ENCODE measurements at regions not wholly inside any gene's neighbourhood (a gene's known extent, or its start where the extent isn't known, plus 50 kb on each side); places are given as distances from the start of the nearest gene placed in this dataset.

DNA sequence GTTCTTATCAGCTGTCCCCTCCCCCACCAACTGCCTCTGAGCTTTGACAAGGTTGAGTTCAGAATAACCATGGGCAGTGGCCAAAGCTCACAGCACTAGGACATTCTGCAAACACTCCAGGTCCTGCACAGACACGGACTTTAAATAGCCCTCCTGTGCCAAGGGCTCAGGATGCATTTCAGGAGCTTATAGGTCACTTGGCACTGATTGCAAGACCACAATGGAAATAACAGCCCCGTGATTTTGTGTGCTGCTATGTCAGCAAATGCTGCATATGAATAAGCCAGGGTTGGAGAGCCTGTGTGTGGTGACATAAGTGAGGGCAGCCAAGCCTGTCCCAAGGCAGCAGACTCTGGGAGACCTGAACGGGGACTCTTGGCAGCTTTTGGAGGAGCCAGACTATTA is 150.7 kb downstream of the DMRT2 start:
- no peak for DNase-seq (ENCODE audit: low read depth in 2 of 3, low spot score in 2 of 3)

DNA sequence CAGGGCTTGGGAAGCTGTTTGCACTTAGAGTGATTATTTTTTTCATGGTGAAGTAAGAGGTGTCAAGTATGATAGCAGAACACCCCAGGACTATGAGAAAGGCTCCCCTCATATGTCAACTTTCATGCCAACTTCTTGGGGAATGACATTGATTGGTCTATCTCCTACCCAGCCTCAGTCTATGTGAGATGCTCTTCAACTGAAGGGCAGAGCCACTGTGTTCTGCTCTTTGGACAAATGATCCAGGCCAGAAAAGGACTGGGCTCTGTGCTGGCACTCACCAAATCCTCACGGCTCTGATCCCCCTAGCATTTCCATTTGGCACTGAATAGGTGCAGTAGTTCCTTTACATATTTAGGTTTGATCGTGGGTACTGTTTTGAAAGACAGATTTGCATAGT is 151.1 kb downstream of the DMRT2 start:
- DNase-seq (ENCODE audit: low read depth in 2 of 3, low spot score in 2 of 3), result no peak

DNA sequence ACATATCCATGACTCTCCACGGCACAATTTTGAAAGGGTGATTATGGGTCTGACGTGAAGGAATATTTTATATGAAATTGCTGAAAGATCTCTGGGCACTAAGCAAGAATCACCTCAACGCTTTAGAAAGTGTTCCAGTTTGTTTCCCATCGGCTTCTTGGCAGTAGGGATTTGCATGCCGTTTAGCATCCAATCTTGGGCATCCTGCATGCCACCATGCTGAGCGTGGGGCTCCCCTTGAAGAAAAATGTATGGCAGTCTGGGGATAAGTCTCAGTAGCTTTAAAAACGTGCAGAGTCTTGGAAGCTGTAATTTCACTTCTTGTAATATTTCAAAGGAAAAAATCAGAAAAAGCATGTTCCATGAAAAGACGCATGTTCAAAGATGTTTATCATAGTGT is 151.7 kb downstream of the DMRT2 start:
- no peak for DNase-seq (ENCODE audit: low read depth in 2 of 3, low spot score in 2 of 3)

GRCh38 chr9:1202512-1203280 is 152.5 kb downstream of the DMRT2 start:
- DNase-seq (ENCODE audit: low read depth in 2 of 3, low spot score in 2 of 3), result no peak

DNA sequence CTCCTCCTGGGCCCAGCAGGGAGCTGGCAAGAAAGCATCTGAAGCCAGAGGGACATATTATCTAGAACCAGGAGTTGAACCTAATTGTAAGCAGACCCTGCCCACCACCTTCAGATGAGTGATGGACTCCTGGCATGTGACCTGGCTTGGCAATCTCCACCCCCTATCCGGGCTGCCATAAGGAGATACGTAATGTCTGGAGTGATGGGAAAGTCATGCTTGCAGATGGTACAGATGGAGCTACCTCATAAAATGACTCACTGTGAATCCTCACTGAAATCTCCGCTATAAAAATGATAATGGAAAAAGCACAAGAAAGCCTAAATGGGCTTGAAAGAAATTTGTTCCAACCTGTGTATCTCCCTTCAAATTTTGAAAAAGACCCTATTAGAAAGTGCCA is 157.5 kb downstream of the DMRT2 start:
- no peak for DNase-seq (ENCODE audit: low read depth in 2 of 3, low spot score in 2 of 3)

GRCh38 chr9:1208157-1208556 is 158.0 kb downstream of the DMRT2 start:
- no peak for DNase-seq (ENCODE audit: low read depth in 2 of 3, low spot score in 2 of 3)

GRCh38 chr9:1210954-1211353 is 160.8 kb downstream of the DMRT2 start:
- no peak for DNase-seq (ENCODE audit: low read depth in 2 of 3, low spot score in 2 of 3)

DNA sequence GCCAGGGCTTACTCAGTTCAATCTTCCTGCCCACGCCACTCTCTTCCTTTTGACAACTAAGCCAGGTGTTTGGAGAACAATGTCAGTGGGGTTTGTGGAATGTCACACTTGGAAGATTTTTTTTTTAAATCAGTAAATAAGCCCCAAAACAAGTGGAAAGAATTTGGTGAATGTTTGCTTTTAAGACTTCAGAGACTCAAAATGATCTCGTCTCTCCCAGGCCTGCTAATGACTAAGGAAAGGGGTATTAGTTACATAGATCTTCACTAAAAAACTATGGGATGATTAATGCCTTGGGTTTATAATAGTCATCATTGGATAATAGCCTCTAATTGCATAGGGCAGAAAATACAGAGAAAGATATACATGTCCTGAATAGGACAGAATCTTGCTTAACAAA is 166.4 kb downstream of the DMRT2 start:
- no peak for DNase-seq (ENCODE audit: low read depth in 2 of 3, low spot score in 2 of 3)

- no peak for DNase-seq (ENCODE audit: low read depth in 2 of 3, low spot score in 2 of 3)
These were observed 166.9 kb downstream of the DMRT2 start for GRCh38 chr9:1217076-1217475.

DNA sequence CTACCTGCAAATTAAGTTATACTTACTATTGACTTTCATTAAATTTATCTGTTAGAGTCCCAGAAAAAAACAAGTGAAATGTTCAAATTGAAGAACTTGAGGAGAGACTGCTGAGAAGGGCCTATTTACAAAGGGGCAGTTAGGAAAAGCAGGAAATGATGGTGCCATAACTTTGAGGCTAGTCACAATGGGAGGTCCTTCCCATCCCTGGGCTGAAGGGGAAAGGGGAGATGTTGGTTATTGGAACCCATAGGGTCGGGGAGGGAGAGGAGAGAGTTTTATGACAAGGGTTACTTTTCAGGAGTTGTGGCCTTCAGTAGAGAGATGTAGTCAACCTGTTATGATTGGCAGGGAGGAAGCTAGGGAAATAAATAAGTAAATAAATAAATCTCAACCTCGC is 169.1 kb downstream of the DMRT2 start:
- DNase-seq (ENCODE audit: low read depth in 2 of 3, low spot score in 2 of 3), result no peak

DNA sequence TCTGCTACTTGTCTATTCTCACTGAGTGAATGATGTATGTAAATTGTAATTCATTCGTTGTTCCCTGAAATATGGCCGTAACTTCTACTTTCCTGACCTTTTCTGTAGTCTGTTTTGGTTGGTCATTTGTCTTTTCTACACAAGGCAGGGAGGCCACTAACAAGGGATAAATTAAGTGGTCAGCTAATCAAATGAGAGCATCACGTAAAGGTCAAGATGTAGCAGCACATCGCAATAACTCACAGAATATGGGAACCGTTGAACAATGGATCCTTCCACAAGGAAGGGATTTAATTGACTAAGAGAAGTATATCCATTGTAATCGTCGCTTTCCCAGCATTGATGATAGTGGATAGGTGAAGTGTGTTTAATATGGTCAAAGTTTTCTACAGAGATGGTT is 171.1 kb downstream of the DMRT2 start:
- no peak for DNase-seq (ENCODE audit: low read depth in 2 of 3, low spot score in 2 of 3)

DNA sequence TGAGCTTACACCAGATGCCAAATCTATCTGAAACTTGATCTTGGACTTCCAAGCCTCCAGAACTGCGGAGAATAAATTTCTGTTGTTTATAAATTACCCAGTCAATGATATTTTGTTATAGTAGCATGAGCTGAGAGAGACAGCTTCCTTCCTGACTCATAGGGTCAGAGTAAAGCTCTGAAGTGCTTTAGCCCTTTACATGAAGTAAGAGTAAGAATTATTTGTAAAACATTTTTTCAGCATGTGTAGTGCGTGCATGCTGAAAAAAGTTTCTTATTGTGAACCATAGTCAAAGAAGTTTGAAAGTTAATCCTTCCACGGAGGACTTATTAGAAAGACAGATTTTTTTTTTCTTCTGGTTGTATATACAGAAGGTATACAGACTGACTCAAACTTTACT is 172.4 kb downstream of the DMRT2 start:
- DNase-seq (ENCODE audit: low read depth in 2 of 3, low spot score in 2 of 3), result no peak

GRCh38 chr9:1231998-1232919 is 182.1 kb downstream of the DMRT2 start:
- no peak for DNase-seq (ENCODE audit: low read depth in 2 of 3, low spot score in 2 of 3)

DNA sequence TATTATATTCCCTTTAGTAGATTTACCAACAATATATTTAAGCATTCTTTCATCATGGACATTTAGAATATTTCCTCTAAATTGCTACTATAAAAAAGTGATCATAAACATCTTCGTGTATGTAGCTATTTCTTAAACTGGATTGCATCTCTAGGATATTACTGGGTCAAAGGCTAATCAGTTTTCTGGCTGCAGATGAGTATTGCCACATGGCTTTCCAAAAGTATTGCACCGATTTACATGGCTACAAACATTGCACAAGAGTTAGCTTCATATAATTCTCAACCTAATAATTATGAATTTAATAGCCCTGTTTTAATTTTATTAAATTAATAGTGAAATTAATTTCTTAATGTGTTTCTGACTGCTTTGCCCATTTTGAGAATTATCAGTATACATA is 183.4 kb downstream of the DMRT2 start:
- no peak for DNase-seq (ENCODE audit: low read depth in 2 of 3, low spot score in 2 of 3)

DNA sequence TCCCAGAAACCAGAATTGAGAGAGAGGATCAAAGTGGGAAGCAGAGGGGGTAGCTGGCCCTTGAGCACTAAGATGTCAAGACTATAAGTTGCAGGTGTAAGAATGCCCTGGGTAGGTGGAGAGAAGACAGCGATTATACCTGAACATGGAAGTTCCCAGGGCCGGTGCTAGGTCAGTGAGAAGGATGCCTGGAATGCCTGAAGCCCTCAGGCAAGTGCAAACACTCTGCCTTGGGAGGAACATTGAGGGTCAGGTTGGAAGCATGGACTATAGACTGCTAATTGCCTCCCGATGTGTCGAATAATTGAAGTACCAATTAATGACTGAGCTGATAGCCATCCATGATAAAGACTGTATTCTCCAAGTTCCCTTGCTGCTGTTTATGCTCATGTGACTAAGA is 185.5 kb downstream of the DMRT2 start:
- no peak for DNase-seq (ENCODE audit: low read depth in 2 of 3, low spot score in 2 of 3)

DNA sequence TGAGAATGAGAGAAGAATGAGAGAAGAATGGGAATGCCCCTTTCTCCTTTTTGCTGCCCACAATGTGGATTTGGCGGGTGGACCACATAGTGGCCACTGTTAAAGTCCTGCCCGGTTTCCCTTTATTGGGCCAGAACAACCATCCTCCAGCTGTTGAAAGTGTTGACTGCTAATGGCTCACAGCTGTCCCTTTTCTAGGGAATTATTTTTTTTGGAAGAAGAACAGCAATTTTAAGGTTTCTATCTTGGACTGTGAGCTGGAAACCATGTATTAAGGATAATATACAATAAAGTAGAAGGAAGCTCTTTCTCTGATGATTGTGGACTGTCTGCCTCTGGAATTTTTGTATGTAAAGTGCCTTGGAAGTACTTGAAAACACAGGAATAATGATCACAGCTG is 185.9 kb downstream of the DMRT2 start:
- DNase-seq (ENCODE audit: low read depth in 2 of 3, low spot score in 2 of 3), result no peak

DNA sequence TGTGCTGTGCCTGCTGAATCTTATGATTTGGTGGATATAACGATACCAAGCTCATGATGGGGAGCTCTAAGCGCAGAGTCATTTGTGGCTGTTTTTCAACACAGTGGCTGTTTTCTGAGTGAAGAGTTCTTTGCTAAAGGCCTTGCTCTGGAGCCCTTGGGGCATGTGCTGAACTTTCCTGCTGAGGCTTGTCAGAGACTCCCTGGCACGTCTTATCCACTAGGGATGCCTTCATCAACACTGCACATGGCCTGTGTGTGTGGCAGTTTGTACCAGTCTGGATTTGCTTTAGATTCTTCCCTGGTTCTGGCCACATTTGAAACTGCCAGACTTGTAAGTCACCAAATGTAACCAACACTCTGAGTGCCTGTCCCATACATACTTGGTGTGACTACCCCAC is 188.2 kb downstream of the DMRT2 start:
- DNase-seq (ENCODE audit: low read depth in 2 of 3, low spot score in 2 of 3), result no peak

- no peak for DNase-seq (ENCODE audit: low read depth in 2 of 3, low spot score in 2 of 3)
These were observed 198.6 kb downstream of the DMRT2 start for GRCh38 chr9:1248743-1249142.

GRCh38 chr9:1253064-1253979 is 203.2 kb downstream of the DMRT2 start:
- no peak for DNase-seq (ENCODE audit: low read depth in 2 of 3, low spot score in 2 of 3)

DNA sequence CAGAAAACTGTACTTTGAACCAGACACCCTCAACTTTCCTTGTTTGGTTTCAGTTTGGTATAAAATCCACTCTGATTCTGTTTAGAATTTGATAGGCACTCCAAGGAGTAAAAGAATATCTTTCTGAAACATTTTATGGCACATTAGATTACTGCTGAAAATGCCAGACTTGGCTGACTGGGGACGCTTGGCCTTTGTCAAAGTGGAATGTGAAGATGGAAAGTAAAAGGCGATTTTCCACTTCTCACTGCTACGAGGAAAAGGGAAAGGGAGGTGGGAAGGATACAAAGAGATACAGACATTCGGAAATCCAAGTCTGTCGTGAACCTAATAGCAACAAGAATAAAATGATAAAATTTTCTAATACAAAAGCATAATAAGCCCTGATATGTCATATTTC is 203.9 kb downstream of the DMRT2 start:
- DNase-seq (ENCODE audit: low read depth in 2 of 3, low spot score in 2 of 3), result no peak

- DNase-seq (ENCODE audit: low read depth in 2 of 3, low spot score in 2 of 3), result no peak
These were observed 206.0 kb downstream of the DMRT2 start for GRCh38 chr9:1256178-1256577.

Data from hematopoietic multipotent progenitor cell (in vitro differentiated cells).